Activated naive CD8-positive, alpha-beta T cell treated with anti-CD3 and anti-CD28 coated beads for 36 hours (primary cell): ENCODE measurements at regions not wholly inside any gene's neighbourhood (a gene's known extent, or its start where the extent isn't known, plus 50 kb on each side); places are given as distances from the start of the nearest gene placed in this dataset.

Source experiments
- DNase-seq: peaks from one replicate; pipeline ENCODE4 v3.0.0; 2021
- H3K27ac Mint-ChIP-seq: one replicate; pipeline ENCODE4 v1.8.0; 2022; ENCODE audit warnings: mild to moderate bottlenecking, moderate library complexity, mixed read lengths
- H3K27me3 Mint-ChIP-seq: one replicate; pipeline ENCODE4 v1.8.0; 2022; ENCODE audit warnings: mild to moderate bottlenecking, mixed read lengths
- H3K36me3 Mint-ChIP-seq: one replicate; pipeline ENCODE4 v1.8.0; 2021; ENCODE audit warnings: mild to moderate bottlenecking, mixed read lengths
- H3K4me1 Mint-ChIP-seq: one replicate; pipeline ENCODE4 v1.8.0; 2021; ENCODE audit warnings: mixed read lengths
- H3K4me3 Mint-ChIP-seq: one replicate; pipeline ENCODE4 v1.8.0; 2022; ENCODE audit warnings: mild to moderate bottlenecking, moderate library complexity, mixed read lengths
- H3K9me3 Mint-ChIP-seq: one replicate; pipeline ENCODE4 v1.8.0; 2022; ENCODE audit warnings: mixed read lengths

- H3K27me3 Mint-ChIP-seq, result peaks cover 24% of the 10 kb centered on the region
- H3K4me1 Mint-ChIP-seq, result no peaks in the 10 kb centered on the region
- no peak overlapping the region for H3K27ac Mint-ChIP-seq
- DNase-seq, result no peak
- H3K36me3 Mint-ChIP-seq, result no peaks in the 10 kb centered on the region
- no peak overlapping the region for H3K4me3 Mint-ChIP-seq
- no peaks in the 10 kb centered on the region for H3K9me3 Mint-ChIP-seq
Measured at GRCh38 chr22:22407061-22407460, 101.5 kb downstream of the ZNF280B start.

- no peaks in the 10 kb centered on the region for H3K4me1 Mint-ChIP-seq
- H3K27ac Mint-ChIP-seq, result no peak overlapping the region
- no peak overlapping the region for H3K4me3 Mint-ChIP-seq
- no peaks in the 10 kb centered on the region for H3K9me3 Mint-ChIP-seq
- peaks cover 37% of the 10 kb centered on the region for H3K27me3 Mint-ChIP-seq
- DNase-seq, result no peak
- H3K36me3 Mint-ChIP-seq, result no peaks in the 10 kb centered on the region
Measured at GRCh38 chr22:22408269-22408668, 100.3 kb downstream of the ZNF280B start.

GRCh38 chr22:22408731-22409696, 99.5 kb downstream of the ZNF280B start:
- H3K27ac Mint-ChIP-seq, result no peak overlapping the region
- no peak overlapping the region for H3K4me3 Mint-ChIP-seq
- no peaks in the 10 kb centered on the region for H3K36me3 Mint-ChIP-seq
- peaks cover 42% of the 10 kb centered on the region for H3K27me3 Mint-ChIP-seq
- H3K4me1 Mint-ChIP-seq, result no peaks in the 10 kb centered on the region
- no peak for DNase-seq
- no peaks in the 10 kb centered on the region for H3K9me3 Mint-ChIP-seq

- no peaks in the 10 kb centered on the region for H3K4me1 Mint-ChIP-seq
- no peak for DNase-seq
- no peak overlapping the region for H3K4me3 Mint-ChIP-seq
- H3K36me3 Mint-ChIP-seq, result no peaks in the 10 kb centered on the region
- H3K27me3 Mint-ChIP-seq, result peaks cover 53% of the 10 kb centered on the region
- no peaks in the 10 kb centered on the region for H3K9me3 Mint-ChIP-seq
- no peak overlapping the region for H3K27ac Mint-ChIP-seq
Measured at GRCh38 chr22:22410121-22410520, 98.4 kb downstream of the ZNF280B start.

- Mint-ChIP-seq H3K27ac (no peak overlapping the region), H3K36me3 (no peaks in the 10 kb centered on the region), H3K27me3 (peaks cover 59% of the 10 kb centered on the region), H3K4me3 (no peak overlapping the region), H3K4me1 (no peaks in the 10 kb centered on the region), H3K9me3 (no peaks in the 10 kb centered on the region)
- no peak for DNase-seq
Measured at GRCh38 chr22:22410677-22411076, 97.9 kb downstream of the ZNF280B start.

- Mint-ChIP-seq H3K9me3 (no peaks in the 10 kb centered on the region), H3K4me3 (no peak overlapping the region), H3K4me1 (no peaks in the 10 kb centered on the region), H3K27ac (no peak overlapping the region), H3K36me3 (no peaks in the 10 kb centered on the region), H3K27me3 (peaks cover 78% of the 10 kb centered on the region)
- DNase-seq, result no peak
Measured at GRCh38 chr22:22414266-22414665, 94.3 kb downstream of the ZNF280B start.

- Mint-ChIP-seq H3K4me1 (peaks cover 2% of the 10 kb centered on the region), H3K27ac (no peak overlapping the region), H3K4me3 (no peak overlapping the region), H3K27me3 (peaks cover 68% of the 10 kb centered on the region), H3K36me3 (no peaks in the 10 kb centered on the region), H3K9me3 (no peaks in the 10 kb centered on the region)
- DNase-seq, result no peak
Measured at GRCh38 chr22:22417495-22418162, 90.9 kb downstream of the ZNF280B start.

GRCh38 chr22:22418163-22418549, 90.4 kb downstream of the ZNF280B start:
- no peak for DNase-seq
- H3K27ac Mint-ChIP-seq, result no peak overlapping the region
- H3K9me3 Mint-ChIP-seq, result no peaks in the 10 kb centered on the region
- peaks cover 65% of the 10 kb centered on the region for H3K27me3 Mint-ChIP-seq
- H3K36me3 Mint-ChIP-seq, result no peaks in the 10 kb centered on the region
- H3K4me1 Mint-ChIP-seq, result peaks cover 4% of the 10 kb centered on the region
- H3K4me3 Mint-ChIP-seq, result no peak overlapping the region

GRCh38 chr22:22418957-22419356, 89.6 kb downstream of the ZNF280B start:
- H3K4me1 Mint-ChIP-seq, result peaks cover 4% of the 10 kb centered on the region
- no peak for DNase-seq
- H3K9me3 Mint-ChIP-seq, result no peaks in the 10 kb centered on the region
- no peak overlapping the region for H3K27ac Mint-ChIP-seq
- H3K4me3 Mint-ChIP-seq, result no peak overlapping the region
- no peaks in the 10 kb centered on the region for H3K36me3 Mint-ChIP-seq
- H3K27me3 Mint-ChIP-seq, result peaks cover 59% of the 10 kb centered on the region

GRCh38 chr22:22420580-22420979, 88.0 kb downstream of the ZNF280B start:
- H3K4me3 Mint-ChIP-seq, result no peak overlapping the region
- H3K9me3 Mint-ChIP-seq, result no peaks in the 10 kb centered on the region
- H3K36me3 Mint-ChIP-seq, result no peaks in the 10 kb centered on the region
- peaks cover 4% of the 10 kb centered on the region for H3K4me1 Mint-ChIP-seq
- H3K27me3 Mint-ChIP-seq, result peaks cover 52% of the 10 kb centered on the region
- H3K27ac Mint-ChIP-seq, result no peak overlapping the region
- no peak for DNase-seq

GRCh38 chr22:22421392-22421791, 87.2 kb downstream of the ZNF280B start:
- Mint-ChIP-seq H3K36me3 (no peaks in the 10 kb centered on the region), H3K27me3 (peaks cover 44% of the 10 kb centered on the region), H3K9me3 (no peaks in the 10 kb centered on the region)

GRCh38 chr22:22422629-22423112, 85.9 kb downstream of the ZNF280B start:
- no peaks in the 10 kb centered on the region for H3K9me3 Mint-ChIP-seq
- peaks cover 4% of the 10 kb centered on the region for H3K4me1 Mint-ChIP-seq
- peaks cover 32% of the 10 kb centered on the region for H3K27me3 Mint-ChIP-seq

More at GRCh38 chr22:22421392-22421791, 87.2 kb downstream of the ZNF280B start:
- DNase-seq, result no peak
- no peak overlapping the region for H3K27ac Mint-ChIP-seq
- H3K4me1 Mint-ChIP-seq, result peaks cover 4% of the 10 kb centered on the region
- no peak overlapping the region for H3K4me3 Mint-ChIP-seq

GRCh38 chr22:22423681-22424080, 84.9 kb downstream of the ZNF280B start:
- peaks cover 29% of the 10 kb centered on the region for H3K27me3 Mint-ChIP-seq
- no peaks in the 10 kb centered on the region for H3K9me3 Mint-ChIP-seq
- H3K4me1 Mint-ChIP-seq, result peaks cover 4% of the 10 kb centered on the region
- H3K4me3 Mint-ChIP-seq, result no peak overlapping the region
- H3K36me3 Mint-ChIP-seq, result no peaks in the 10 kb centered on the region
- DNase-seq, result no peak
- no peak overlapping the region for H3K27ac Mint-ChIP-seq

More at GRCh38 chr22:22422629-22423112, 85.9 kb downstream of the ZNF280B start:
- H3K27ac Mint-ChIP-seq, result no peak overlapping the region
- H3K36me3 Mint-ChIP-seq, result no peaks in the 10 kb centered on the region
- H3K4me3 Mint-ChIP-seq, result no peak overlapping the region
- DNase-seq, result peak; percentile 64

GRCh38 chr22:22424210-22424800, 84.2 kb downstream of the ZNF280B start:
- no peak overlapping the region for H3K27ac Mint-ChIP-seq
- no peaks in the 10 kb centered on the region for H3K9me3 Mint-ChIP-seq
- H3K36me3 Mint-ChIP-seq, result no peaks in the 10 kb centered on the region
- peaks cover 27% of the 10 kb centered on the region for H3K27me3 Mint-ChIP-seq
- H3K4me1 Mint-ChIP-seq, result peaks cover 4% of the 10 kb centered on the region
- no peak for DNase-seq
- H3K4me3 Mint-ChIP-seq, result no peak overlapping the region

- DNase-seq, result no peak
- H3K4me1 Mint-ChIP-seq, result peaks cover 4% of the 10 kb centered on the region
- H3K36me3 Mint-ChIP-seq, result no peaks in the 10 kb centered on the region
- H3K27ac Mint-ChIP-seq, result no peak overlapping the region
- H3K4me3 Mint-ChIP-seq, result no peak overlapping the region
- no peaks in the 10 kb centered on the region for H3K9me3 Mint-ChIP-seq
- H3K27me3 Mint-ChIP-seq, result peaks cover 24% of the 10 kb centered on the region
Measured at GRCh38 chr22:22424956-22425355, 83.6 kb downstream of the ZNF280B start.
